ENCODE measurements at regions not wholly inside any gene's neighbourhood (a gene's known extent, or its start where the extent isn't known, plus 50 kb on each side); places are given as distances from the start of the nearest gene placed in this dataset.
"Not testable (repeated sequence)": the region's sequence is repeated elsewhere in the genome, so short reads cannot be mapped to it uniquely, and the experiment has no call there.

DNA sequence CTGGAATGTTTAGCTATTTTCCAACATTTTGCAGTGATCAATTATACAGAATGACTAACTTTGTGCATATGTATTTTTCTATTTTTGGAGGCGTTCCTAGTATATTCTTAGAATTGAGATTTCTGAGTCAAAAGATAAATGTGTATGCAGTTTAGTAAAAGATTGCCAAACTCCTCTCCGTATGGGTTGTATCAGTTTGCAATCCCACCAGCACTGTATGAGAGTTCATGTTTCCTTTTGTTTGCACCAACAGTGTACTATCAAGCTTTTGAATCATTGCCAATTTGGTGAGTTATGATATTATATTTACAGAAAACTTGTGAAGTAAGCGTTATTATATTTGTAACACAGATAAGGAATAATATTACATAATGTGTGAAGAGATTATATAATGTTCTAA, 658.7 kb downstream of the JRKL start:
- DNase-seq: no peak

DNA sequence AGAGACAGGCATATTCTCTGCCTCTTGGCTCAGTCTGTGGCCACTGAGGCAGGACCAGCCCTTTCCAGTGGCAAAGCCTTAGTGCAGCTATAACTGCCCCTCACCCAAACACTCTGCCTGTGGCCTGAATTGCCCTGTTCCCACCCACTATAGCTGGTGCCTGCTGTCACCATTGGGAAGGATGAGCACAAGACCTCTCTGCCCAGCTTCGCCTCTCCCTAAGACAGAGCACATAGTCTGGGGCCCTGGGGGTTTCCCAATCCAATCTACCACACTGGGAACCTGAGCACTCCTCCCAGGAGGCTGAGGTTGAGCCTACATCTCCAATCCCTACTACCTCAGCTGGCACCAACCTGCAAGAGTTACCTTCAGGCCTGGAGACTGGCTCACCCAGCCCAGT, 670.4 kb downstream of the JRKL start:
- DNase-seq: no peak

DNA sequence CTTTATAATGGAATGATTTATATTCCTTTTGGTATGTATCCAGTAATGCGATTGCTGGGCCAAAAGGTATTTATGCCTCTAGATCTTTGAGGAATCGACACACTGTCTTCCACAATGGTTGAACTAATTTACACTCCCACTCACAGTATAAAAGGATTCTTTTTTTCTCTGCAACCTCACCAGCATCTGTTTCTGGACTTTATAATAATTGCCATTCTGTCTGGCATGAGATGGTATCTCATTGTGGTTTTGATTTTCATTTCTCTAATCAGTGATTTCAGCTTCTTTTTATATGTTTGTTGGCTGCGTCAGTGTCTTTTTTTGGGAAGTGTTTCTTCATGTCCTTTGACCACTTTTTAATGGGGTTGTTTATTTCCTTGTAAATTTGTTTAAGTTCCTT, 679.3 kb downstream of the JRKL start:
- no peak for DNase-seq

DNA sequence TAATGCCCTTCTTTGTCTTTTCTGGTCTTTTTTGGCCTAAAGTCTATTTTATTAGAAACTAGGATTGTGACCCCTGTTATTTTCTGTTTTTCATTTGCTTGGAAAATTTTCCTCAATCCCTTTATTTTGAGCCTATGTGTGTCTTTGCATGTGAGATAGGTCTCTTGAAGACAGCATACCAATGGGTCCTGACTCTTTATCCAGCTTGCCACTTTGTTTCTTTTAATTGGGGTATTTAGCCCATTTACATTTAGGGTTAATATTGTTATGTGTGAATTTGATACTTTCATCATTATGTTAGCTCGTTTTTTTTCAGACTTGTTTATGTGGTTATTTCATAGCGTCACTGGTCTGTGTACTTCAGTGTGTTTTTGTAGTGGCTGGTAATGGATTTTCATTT, 682.6 kb downstream of the JRKL start:
- no peak for DNase-seq

DNA sequence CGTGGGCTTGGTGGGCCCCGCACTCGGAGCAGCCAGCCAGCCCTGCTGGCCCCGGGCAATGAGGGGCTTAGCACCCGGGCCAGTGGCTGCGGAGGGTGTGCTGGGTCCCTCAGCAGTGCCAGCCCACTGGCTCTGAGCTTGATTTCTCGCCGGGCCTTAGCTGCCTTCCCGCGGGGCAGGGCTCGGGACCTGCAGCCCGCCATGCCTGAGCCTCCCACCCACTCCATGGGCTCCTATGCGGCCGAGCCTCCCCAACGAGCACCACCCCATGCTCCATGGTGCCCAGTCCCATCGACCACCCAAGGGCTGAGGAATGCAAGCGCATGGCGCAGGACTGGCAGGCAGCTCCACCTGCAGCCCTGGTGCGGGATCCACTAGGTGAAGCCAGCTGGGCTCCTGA, 686.9 kb downstream of the JRKL start:
- DNase-seq: not testable (repeated sequence)

DNA sequence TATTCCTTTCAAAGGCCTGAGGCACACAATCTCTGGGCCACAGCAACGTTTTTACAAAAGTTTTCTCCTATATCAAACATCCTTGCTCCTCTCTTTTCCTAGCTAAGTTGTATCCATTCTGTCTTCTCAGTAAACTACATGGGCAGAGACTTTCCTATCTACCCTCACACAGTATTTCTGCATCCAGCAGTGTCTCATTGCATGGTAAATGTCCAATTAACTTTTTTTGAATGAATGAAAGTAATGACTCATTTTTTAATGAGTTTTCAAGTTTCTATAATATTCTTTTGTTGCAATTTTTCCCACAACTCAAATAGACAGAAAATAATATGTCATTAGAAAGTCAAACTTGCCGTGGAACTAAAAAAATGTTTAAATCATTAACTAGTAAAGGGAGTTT, 688.6 kb downstream of the JRKL start:
- no peak for DNase-seq

DNA sequence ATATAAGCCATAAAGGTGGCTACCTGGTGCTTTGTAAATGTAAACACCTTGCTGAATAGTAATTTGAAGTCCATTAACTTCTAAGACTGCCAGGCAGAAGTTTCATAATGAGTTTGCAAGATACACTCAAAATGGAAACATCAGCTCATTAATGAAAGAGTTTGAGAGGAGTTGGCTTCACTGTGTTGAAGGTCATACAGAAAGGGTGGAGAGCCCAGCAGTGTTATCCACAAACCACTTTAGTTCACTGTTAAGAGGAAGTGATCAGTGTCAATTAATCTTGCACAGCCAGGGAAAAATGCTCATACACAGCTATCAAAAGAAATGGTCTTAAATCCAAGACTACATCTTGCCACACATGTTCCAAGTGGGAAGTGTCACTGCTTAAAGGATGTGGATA, 689.4 kb downstream of the JRKL start:
- DNase-seq: no peak

DNA sequence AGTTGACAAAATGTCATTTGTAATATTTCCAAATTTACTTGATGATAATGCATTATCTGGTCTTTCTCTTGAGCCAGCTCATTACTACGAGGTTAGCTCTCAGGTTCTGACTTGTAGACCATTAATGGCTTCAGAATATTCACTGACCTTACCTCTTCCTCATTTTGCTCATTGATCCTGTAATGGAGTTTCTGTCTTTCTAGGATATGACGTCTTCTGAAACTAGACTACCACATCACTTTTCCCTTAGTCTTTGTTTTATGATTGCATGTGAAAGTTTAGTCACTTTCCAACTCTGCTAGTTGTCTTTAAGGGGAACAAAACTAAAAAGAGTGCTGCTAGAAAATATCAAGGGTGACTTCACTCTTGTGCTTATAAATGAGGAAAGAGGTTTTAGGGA, 697.6 kb downstream of the JRKL start:
- no peak for DNase-seq

DNA sequence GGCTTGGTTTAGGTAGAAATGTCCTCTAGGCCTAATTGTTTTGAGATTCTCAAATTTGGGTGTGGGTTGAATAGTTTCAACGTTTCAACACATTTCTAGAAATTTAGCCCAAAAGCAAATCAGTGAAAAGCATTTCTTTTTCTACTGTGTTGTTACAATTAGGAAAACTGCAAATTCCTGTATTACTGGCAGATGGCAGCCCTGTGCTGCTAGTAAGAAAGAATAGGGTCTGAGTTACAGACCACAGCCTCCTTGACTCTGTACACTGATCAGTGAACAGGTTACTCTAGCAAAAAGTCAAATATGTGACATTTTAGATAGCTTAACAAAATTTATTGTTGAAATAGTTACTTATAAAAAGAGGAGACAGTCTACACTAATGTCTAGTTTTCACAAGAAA, 703.0 kb downstream of the JRKL start:
- DNase-seq: no peak

DNA sequence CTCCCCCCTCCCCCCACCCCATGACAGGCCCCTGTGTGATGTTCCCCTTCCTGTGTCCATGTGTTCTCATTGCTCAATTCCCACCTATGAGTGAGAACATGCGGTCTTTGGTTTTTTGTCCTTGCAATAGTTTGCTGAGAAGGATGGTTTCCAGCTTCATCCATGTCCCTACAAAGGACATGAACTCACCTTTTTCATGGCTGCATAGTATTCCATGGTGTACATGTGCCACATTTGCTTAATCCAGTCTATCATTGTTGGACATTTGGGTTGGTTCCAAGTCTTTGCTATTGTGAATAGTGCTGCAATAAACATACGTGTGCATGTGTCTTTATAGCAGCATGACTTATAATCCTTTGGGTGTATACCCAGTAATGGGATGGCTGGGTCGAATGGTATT, 712.4 kb downstream of the JRKL start:
- DNase-seq: not testable (repeated sequence)

DNA sequence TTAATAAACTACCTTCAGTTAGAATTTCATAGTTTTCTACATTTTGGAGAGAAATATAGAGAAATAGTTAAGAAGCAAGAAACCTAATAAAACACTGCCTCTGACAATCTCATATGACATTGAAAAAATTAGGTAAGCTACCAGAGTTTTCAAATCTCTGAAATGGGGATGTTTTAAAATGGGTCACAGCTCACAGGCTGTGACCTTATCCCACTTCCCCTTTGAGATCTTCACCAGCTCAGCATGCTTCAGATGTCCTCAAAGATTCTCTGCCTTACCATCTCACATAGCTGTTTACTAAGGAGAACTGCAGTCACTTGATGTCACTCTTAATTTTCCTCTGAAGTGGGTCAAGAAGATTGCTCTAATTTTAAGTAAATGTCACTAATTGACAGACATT, 717.8 kb downstream of the JRKL start:
- DNase-seq: no peak

DNA sequence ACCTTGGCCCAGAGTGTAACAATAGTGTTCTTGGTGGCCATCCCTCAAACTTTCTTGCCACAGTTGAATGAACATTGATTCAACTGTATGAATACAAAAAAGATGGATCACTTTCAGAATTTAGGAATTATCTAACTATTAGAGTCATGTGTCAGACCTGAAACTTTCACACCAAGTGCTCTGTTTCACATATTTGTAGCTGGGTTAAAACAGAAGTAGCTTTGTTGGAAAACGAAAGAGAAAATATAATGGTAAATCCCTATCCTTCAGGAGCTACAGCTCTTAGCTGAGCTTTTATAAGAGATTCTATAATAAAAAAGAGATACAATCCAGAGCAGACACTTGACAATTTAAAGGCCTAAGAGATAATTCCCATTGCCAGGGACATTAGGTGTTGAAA, 719.3 kb downstream of the JRKL start:
- no peak for DNase-seq

DNA sequence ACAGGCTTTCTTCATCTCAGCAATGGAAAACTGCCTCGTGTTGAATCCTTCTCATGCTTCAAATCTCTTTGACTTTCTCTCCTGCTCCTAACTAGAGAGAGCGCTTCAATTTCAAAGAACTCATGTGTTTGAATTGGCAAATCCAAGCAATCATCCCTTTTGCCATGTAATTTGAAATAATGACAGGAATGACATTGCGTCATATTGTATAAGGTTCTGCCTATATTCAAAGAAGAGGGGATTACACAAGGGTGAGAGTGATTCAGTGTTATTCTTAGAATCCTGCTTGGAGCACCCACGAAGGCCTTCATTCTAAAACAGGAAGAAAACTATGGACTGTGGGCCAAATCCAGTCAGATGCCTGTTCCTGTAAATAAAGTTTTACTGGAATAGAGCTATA, 720.6 kb downstream of the JRKL start:
- DNase-seq: no peak

DNA sequence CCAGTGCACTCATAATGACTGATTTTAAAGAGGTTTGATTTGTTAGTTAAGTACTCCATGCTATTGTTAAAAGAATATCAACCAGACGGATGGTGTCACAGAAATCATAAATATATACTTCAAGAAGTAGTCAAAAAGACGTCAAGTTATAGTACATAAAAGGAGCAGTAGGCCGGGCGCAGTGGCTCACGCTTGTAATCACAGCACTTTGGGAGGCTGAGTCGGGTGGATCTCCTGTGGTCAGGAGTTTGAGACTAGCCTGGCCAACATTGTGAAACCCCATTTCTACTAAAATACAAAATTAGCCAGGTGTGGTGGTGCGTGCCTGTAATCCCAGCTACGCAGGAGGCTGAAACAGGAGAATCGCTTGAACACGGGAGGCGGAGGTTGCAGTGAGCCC, 721.7 kb downstream of the JRKL start:
- DNase-seq: no peak

DNA sequence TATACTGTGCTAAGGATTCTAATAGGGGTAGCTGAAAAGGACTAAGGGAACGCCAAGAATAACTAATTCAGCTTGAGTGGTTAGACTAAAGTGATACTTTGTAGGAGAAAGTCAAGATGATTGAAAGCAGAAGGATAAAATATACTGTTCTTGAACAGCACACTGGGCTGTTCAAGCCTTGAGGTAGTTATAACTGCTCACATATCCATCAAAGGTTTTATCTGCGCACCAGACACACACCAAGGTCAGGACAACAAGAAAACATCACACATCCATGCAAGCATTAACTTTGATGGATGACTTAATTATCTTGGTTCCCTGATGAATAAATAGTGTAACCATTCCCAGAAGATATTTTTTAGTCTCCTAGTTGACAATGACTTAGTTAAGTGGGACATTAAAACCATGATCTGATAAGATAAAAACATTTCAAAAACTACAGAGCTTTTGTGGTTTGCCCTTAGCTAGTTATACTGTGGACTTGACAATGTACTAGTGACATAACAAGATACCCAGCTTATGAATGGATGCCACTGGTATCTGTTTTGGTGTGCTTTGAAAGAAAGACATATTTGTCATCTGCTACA, 728.9 kb downstream of the JRKL start:
- DNase-seq: no peak

DNA sequence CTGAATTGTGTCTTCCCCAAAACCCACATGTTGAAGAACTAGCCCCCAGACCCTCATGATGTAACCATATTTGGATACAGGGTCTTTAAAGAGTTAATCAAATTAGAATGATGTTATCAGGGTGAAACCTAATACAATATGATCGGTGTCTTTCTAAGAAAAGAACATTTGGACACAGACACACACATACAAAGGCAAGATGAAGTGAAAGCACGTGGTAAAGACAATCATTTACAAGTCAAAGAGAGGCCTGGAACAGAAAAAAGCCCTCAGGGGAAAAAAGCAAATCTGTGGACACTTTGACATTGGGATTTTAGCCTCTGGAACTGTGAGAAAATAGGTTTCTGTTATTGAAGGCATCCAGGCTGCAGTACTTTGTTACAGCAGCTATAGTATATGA, 733.4 kb downstream of the JRKL start:
- DNase-seq: no peak

DNA sequence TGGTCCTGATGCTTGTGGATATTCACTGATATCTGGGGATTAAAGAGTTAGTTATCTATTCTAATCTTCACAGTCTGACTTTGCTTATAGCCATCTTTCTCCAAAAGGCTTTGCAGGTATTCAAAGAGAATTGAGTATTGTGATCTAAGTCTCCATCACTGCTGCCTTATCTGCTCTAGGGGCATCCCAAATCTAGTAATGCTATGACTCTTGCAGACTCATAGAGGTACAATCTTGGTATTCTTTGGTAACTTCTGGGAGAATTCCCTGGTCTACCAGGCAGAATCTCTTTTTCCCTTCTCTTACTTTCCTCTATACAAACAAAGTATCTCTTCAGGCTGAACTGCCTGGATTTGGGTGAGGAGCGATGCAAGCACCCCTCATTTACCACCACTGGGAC, 746.3 kb downstream of the JRKL start:
- DNase-seq: no peak

DNA sequence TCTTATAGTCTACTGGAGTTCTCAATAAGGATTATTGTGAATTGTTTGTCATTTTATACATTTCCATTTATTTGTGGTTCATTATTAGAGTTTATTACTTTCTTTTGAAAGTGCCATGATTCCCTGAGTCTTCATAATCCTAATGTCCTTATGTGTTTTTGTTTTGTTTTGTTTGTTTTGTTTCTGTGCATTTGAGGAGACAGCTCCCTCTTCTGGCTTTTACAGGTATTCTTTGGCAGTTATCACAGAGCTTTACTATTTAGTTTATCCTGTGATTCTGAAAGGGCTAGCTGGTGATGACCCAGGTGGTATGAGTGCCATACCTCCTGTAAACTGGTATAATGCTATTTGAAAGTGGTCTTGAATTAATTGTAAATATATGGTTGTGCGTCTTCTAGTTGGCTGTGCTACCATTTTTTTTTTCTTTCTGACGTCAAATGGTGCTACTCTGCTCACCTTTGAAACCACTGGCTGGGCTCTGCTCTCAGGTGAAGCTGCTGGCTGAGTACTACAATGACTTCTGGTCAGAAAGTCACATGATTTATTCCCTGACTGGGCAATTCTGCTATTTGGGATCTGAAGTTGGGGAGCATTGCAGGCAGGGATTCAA, 751.2 kb downstream of the JRKL start:
- no peak for DNase-seq

DNA sequence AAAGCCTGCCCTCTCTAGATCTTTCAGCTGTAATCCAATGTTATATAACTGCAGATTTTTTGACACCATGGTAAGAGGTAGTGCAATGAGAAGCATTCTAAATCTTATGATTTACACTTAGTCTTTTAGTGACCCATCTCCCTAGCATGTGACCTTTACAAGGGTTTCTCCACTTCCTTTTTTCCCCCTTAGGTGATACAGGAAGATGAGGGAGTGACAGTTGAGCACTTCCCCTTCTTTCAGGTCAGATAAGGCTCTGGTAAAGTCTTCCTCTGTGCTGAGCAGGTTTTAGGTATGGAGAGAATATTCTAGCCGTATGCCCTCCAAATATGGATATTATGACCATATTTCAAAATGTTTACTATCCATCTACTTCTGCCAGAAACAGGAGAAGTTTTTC, 753.6 kb downstream of the JRKL start:
- no peak for DNase-seq

DNA sequence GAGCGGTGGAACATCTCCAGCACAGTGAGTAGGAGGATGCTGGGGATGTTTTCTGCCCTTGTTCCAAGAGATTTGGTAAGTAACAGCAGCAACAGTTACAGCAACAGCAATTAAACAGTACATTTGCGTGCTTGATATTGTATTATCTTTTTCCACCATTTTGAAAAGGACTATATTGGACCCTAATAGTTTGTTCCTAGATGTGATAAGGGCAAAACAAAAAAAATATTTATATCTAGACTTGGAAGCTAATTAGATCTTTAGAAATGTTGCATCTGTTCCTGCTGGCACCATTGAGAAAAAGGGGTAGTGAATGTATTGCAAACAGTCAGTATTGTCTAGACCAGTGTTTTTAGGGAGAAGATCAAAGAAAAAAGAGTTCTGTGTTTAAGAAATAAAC, 759.9 kb downstream of the JRKL start:
- DNase-seq: no peak

DNA sequence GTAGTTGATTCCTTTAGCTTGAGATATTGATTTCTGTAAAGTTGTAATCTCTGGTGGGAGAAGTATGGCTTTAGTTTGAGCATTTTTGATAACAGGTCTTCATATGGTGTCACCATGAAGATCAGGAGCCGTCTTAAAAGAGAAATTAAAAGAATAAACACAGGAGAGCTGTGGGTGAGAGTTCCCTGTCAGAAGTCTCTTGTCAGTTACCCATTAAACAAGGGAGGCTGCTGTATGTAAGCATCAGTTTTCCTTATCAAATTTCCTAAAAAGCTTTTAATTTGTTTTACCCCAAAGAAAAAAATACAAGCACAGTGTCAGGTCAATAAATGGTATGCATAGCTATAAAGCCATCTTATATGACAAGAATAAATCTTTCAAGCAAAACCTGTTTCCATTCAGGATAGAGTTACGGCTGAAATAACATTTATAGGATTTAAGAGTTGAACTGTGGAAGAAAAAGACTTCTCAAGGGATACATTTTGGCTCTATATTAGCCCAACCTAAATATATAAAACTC, 767.5 kb downstream of the JRKL start:
- DNase-seq: no peak

DNA sequence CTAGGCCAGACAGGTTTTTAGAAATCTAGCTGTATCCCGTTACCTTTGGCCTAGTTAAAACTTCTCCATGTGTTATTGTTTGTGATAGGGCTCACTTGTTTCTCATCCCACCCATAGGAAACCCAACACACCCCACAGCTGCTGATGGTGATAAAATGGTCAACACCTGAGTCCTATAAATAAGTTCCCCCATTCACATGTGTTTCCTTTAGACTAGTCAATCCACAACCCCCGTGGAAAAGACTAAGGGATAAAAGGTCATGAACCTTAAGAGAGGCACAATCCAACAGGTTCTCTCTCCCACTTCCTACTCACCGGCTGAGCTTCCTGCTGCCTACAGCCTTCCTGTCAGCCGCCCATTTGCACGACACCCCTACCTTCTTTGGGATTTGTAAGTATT, 768.4 kb downstream of the JRKL start:
- no peak for DNase-seq

DNA sequence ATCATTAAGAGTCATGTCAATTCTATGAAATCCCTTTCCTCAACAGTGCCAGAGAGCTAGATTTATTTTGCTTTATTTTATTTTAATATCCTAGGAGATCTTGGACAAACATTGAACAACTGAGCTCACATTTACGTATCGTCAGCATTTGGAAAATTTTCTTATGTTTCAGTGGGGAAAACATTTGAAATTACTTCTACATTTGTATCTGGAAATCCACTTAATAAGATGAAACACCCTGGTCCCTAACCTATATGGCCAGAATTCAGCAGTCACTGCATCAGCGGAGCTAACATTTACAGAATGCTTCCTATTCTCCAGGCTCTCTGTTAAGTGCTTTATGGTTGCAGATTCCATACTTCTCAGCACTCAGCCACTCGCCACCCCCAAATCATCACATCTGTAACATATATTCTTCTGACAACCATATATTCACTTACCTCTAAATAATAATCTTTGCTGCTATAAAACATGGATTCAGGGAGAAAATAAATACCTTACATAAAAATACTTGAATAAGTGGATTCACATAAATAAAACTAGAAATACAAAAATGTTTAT, 773.9 kb downstream of the JRKL start:
- DNase-seq: no peak

DNA sequence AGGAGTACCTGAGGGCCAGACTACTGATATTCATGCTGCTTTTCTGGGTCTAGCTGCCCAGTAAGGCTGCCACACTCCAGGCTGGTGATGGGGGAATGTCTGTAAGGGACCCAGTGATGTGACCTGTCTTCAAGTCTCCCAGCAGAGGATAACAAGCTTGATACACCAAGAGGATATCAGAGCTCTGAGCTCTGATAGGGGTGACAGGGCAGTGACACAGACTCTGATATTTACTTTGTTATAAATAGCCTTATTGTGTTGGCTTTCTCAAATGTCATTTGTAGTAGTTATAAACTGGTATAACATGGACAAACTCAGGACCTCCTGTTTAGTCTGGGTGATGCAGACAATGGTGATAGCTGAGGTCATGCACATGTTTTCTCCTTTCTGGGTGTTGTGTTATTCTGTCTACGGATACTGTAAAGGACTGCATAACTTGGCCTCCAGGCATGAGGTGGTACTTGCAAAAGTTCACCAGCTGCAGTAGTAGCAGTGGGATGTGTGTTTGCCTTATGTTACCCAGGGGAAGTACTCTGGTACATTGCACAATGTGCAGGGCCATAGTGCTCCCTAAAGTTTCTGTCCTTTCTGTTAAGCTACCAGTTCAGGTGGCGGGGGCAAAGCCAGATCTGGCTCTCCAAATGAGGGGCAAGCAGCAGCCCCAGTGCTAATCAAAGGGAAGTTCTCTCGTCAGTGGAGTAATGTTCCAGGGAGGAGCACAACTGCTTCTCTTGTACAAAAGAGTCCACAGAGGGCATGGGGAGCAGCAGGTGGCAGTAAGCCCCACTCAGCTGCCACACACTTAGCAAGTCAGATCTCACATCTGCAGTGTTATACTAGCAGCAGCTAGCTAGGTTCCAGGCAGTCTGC, 812.2 kb downstream of the JRKL start:
- DNase-seq: no peak
